ENCODE measurements at regions not wholly inside any gene's neighbourhood (a gene's known extent, or its start where the extent isn't known, plus 50 kb on each side); places are given as distances from the start of the nearest gene placed in this dataset.
"Not testable (repeated sequence)": the region's sequence is repeated elsewhere in the genome, so short reads cannot be mapped to it uniquely, and the experiment has no call there.

GRCh38 chr3:73867524-73867923 lies 242.8 kb upstream of the PDZRN3 start:
- no peak for DNase-seq (ENCODE audit: low spot score)

GRCh38 chr3:73866846-73867245 lies 242.1 kb upstream of the PDZRN3 start:
- DNase-seq (ENCODE audit: low spot score) = no peak

- no peak for DNase-seq (ENCODE audit: low spot score)
Observed at GRCh38 chr3:73863546-73864079, 238.9 kb upstream of the PDZRN3 start.

GRCh38 chr3:73855813-73856212 lies 231.1 kb upstream of the PDZRN3 start:
- DNase-seq (ENCODE audit: low spot score) = no peak

DNA sequence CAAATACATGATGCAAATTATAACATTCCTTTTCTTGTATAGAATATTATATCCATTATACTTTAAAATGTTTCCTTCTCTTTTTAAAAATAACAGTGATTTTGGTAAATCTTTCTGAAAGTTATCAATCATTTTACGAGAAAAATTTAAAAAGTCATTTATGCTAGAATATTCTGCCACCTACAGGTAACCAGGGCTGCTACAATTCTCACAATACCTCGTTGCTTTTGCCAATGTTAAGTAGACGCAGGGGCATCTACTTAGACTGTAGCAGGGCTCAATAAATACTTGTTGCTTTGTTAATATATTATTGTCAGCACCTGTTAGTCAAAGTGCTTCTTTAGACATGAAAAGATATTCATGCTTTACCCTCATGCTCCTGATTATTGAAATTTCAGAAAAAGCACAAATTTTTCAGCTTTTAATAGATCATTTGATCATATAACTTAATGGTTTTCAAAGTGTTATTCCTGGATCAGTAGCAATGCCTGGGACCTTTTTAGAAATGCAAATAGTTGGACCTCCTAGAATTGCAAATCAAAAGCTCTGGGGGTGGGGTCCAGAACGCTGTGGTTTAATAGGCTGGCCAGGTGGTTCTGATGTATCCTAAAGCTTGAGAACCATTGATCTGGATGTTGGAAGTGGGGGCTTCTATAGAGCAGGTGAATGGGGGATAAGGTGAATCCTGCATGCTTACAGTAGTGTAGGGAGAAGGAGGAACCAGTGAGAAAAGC lies 223.6 kb upstream of the PDZRN3 start:
- no peak for DNase-seq (ENCODE audit: low spot score)

DNA sequence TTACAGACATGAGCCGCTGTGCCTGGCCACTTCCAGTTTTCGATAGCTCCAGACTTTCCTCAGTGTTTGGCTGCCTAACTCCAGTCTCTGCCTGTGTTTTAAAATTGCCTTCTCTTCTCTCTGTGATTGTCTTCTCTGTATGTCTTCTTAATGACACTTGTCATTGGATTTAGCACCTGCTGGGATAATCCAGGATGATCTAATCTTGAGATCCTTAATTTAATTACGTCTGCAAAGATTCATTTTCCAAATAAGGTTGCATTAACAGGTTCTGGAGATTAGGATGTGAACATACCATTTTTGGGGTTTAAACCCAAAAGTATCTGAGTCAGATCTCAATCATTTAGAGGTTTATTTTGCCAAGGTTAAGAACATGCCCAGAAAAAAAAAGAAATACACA lies 222.2 kb upstream of the PDZRN3 start:
- DNase-seq (ENCODE audit: low spot score) = no peak

- no peak for DNase-seq (ENCODE audit: low spot score)
Observed at GRCh38 chr3:73839032-73839431, 214.3 kb upstream of the PDZRN3 start.

DNA sequence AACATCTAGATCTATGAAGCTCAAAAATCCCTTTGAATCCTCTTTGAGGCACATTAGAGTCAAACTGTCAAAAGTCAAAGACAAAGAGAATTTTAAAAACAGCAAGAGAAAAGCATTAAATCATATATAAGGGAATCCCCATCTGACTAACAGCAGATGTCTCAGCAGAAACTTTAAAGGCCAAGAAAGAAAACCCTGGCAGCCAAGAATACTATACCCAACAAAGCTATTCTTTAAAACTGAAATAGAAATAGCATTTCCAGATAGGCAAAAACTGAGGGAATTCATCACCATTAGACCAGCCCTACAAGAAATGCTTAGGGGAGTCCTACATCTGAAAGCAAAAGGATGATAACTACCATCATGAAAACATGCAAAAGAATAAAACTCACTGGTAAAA lies 211.2 kb upstream of the PDZRN3 start:
- no peak for DNase-seq (ENCODE audit: low spot score)

DNA sequence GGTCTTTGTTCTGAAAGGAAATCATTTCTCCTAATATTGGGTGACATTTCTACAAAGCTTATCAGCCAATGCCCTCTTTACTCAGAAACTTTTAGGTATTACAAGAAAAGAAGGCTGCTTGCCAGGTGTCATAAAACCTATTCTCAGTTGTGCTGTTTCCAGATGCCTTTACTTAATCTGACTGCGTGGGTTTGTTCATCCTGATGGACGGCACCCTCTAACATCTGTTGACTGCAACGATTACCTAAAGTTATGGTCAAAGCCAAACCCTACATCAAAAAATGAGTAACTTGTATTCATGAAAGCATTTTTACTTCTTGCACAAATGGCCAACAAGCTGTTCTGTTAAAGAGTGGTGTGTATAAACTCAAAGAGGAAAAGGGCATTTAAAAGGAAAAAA lies 207.7 kb upstream of the PDZRN3 start:
- no peak for DNase-seq (ENCODE audit: low spot score)

- no peak for DNase-seq (ENCODE audit: low spot score)
Observed at GRCh38 chr3:73828348-73828747, 203.6 kb upstream of the PDZRN3 start.

DNA sequence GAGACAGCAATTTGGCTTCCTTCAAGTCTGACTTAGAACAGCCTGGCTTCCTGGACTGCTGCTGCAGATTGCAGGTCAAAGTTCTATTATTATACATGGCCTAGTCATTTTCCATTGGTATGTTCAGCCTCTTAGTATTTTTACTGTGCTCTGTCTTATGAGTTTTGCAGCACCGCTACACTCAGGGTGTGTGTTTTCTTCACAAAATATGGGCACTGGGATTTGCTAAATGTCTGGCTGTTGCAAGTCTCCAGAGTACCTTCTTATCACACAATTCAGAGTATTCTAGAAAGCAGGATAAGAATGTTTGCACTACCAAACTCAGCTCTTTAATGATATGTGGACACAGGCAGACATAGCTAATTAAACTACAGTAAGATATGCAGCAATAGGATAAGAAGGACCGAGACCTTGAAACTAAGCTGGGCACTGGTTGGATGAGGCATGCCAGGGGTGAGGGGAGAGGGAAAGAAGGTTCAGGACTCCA lies 203.0 kb upstream of the PDZRN3 start:
- DNase-seq (ENCODE audit: low spot score) = no peak

DNA sequence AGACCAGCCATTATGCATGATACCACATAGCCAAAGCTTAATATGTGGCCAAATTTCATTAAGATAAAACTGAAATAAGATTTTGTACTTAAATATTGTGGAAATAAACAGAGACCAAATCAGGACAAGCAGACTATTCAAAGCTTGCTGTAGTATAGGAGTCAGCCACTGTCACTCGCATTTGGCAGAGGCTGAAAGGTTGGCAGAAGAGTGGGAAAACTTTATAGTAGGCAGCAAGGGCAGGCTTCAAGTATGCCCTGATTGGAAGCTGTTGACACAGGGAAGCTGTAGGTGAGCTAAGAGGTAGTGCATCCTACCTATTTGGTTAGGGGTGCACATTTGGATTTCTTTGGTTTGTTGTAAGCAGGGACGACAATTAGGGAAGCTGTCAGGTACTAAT lies 202.5 kb upstream of the PDZRN3 start:
- no peak for DNase-seq (ENCODE audit: low spot score)

- not testable (repeated sequence) for DNase-seq (ENCODE audit: low spot score)
Observed at GRCh38 chr3:73820896-73821295, 196.2 kb upstream of the PDZRN3 start.

DNA sequence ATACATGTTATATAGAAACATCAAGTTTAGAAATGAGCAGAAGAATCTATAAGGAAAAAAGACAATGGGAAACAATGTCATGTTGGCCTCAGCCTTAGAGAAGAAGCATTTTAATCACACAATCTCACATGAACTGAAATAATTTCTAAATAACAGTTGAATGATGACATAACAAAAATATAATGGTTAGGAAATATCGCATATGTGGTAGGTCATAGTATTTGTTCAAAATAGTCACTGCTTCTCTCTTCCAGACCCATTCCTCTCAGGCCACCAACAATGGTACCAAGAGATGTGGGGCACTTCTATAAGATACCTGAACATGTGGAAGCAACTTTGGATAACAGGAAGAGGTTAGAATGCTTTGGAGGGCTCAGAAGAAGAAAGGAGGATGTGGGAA lies 195.7 kb upstream of the PDZRN3 start:
- no peak for DNase-seq (ENCODE audit: low spot score)

- no peak for DNase-seq (ENCODE audit: low spot score)
Observed at GRCh38 chr3:73815966-73816365, 191.2 kb upstream of the PDZRN3 start.

- DNase-seq (ENCODE audit: low spot score) = no peak
Observed at GRCh38 chr3:73813692-73814292, 189.1 kb upstream of the PDZRN3 start.

GRCh38 chr3:73813291-73813690 lies 188.6 kb upstream of the PDZRN3 start:
- DNase-seq (ENCODE audit: low spot score) = no peak

GRCh38 chr3:73812054-73812453 lies 187.3 kb upstream of the PDZRN3 start:
- no peak for DNase-seq (ENCODE audit: low spot score)

DNA sequence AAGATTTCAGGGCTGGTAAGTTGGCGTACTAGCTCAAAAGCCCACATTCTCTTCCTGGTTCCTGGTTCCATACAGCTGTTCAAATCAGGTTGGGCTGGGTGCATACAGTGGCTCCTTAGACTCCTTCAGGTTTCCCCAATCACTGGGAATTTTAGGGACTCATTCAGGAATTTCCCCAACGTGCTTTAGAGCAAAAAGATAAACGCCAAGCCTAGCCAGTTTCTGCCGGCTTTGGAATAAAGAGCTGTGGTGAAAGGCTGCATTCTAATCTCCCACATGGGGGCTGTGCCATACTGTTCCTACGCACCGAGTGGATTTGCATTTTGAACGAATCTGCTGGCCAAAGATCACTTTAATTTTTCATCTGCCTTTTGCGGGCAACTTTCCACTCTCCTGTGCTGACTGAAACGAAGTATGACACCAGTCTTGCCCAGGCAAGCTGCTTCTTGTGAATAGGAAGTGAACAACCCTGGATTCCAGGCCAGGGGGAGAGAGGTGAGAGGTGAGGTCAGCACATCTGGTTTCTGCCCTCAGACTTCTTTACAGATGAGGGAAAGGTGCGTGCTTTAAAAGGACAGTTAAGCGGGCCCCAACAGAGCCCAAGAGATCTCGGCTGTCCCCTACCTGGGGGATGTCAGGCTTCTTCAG lies 184.2 kb upstream of the PDZRN3 start:
- DNase-seq (ENCODE audit: low spot score) = no peak

DNA sequence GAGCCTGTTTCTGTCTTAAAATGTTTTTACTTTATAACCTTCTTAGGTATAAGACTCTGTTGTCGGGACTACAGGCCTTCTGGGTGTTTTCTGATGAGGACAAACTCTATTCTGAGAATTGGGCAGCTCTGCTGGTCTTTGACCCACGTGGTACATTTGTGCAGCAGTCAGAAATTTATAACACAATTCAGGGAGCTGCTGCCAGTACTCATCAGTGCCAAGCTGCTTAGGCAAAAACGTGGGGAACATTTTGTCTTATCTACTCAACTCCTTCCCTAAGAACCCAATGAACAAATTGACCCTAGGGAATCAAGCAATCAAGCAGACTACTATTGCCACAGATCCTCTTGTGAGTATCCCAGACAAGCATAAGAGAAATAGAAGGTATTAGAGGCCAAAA lies 180.7 kb upstream of the PDZRN3 start:
- DNase-seq (ENCODE audit: low spot score) = no peak

GRCh38 chr3:73804204-73804603 lies 179.5 kb upstream of the PDZRN3 start:
- no peak for DNase-seq (ENCODE audit: low spot score)

GRCh38 chr3:73801444-73801843 lies 176.7 kb upstream of the PDZRN3 start:
- DNase-seq (ENCODE audit: low spot score) = no peak

- DNase-seq (ENCODE audit: low spot score) = no peak
Observed at GRCh38 chr3:73797311-73797710, 172.6 kb upstream of the PDZRN3 start.
